Mesendoderm (in vitro differentiated cells): ENCODE measurements at regions not wholly inside any gene's neighbourhood (a gene's known extent, or its start where the extent isn't known, plus 50 kb on each side); places are given as distances from the start of the nearest gene placed in this dataset.

Source experiments
- DNase-seq: peaks from one replicate; pipeline ENCODE4 v3.0.0; 2013
- H2AK5ac ChIP-seq: 2 replicates; pipeline ENCODE4 v1.6.1; 2013; ENCODE audit warnings: low read length, inconsistent platforms
- H2BK120ac ChIP-seq: 2 replicates; pipeline ENCODE4 v1.6.1; 2013; ENCODE audit warnings: low read depth, mild to moderate bottlenecking, low read length, moderate library complexity, mixed read lengths
- H2BK15ac ChIP-seq: replicated peaks from 2 replicates; pipeline ENCODE4 v1.6.1; 2013; ENCODE audit warnings: low read depth, mild to moderate bottlenecking, moderate library complexity
- H2BK5ac ChIP-seq: 2 replicates; pipeline ENCODE4 v1.6.1; 2013; ENCODE audit warnings: low read length, inconsistent platforms
- H3K18ac ChIP-seq: 2 replicates; pipeline ENCODE4 v1.6.1; 2013; ENCODE audit warnings: mild to moderate bottlenecking, low read length, mixed read lengths
- H3K23ac ChIP-seq: one replicate; pipeline ENCODE4 v1.6.1; 2013; ENCODE audit warnings: low read length
- H3K27ac ChIP-seq: 2 replicates; pipeline ENCODE4 v1.5.1; 2013; ENCODE audit warnings: low read depth, mild to moderate bottlenecking, inconsistent platforms, low read length, moderate library complexity
- H3K27me3 ChIP-seq: 2 replicates; pipeline ENCODE4 v1.6.1; 2013; ENCODE audit warnings: low read length, control low read depth, mild to moderate bottlenecking, inconsistent platforms; ENCODE audit not compliant: insufficient read depth, poor library complexity
- H3K36me3 ChIP-seq: 2 replicates; pipeline ENCODE4 v1.6.1; 2013; ENCODE audit warnings: low read length, inconsistent platforms; ENCODE audit not compliant: control insufficient read depth, insufficient read depth
- H3K4ac ChIP-seq: one replicate; pipeline ENCODE4 v1.6.1; 2013; ENCODE audit warnings: low read depth, mild to moderate bottlenecking, low read length, moderate library complexity
- H3K4me1 ChIP-seq: 2 replicates; pipeline ENCODE4 v1.6.1; 2013; ENCODE audit warnings: low read depth, low read length, inconsistent platforms; ENCODE audit not compliant: control insufficient read depth
- H3K4me2 ChIP-seq: 2 replicates; pipeline ENCODE4 v1.6.1; 2013; ENCODE audit warnings: low read length
- H3K4me3 ChIP-seq: 2 replicates; pipeline ENCODE4 v1.5.1; 2013; ENCODE audit warnings: mild to moderate bottlenecking, low read length
- H3K56ac ChIP-seq: one replicate; pipeline ENCODE4 v1.6.1; 2013; ENCODE audit warnings: low read length
- H3K79me1 ChIP-seq: 2 replicates; pipeline ENCODE4 v1.6.1; 2013; ENCODE audit warnings: low read length, inconsistent platforms
- H3K79me2 ChIP-seq: 2 replicates; pipeline ENCODE4 v1.6.1; 2013; ENCODE audit warnings: mild to moderate bottlenecking, low read length; ENCODE audit not compliant: control insufficient read depth, insufficient read depth
- H3K9ac ChIP-seq: 2 replicates; pipeline ENCODE4 v1.6.1; 2013; ENCODE audit warnings: low read length, inconsistent platforms
- H4K5ac ChIP-seq: one replicate; pipeline ENCODE4 v1.6.1; 2013; ENCODE audit warnings: low read length
- H4K8ac ChIP-seq: one replicate; pipeline ENCODE4 v1.6.1; 2013; ENCODE audit warnings: low read depth, mild to moderate bottlenecking, control low read depth, low read length, moderate library complexity
- WGBS: extraction: QIAGEN DNeasy Blood & Tissue Kit; methylation state at CpG from one replicate; pipeline ENCODE4 v1.1.7; 2013; ENCODE audit warnings: low lambda C conversion rate, missing lambda C conversion rate; ENCODE audit not compliant: insufficient coverage; ENCODE audit errors: extremely low coverage; 5-methylcytosine and 5-hydroxymethylcytosine counted together

DNA sequence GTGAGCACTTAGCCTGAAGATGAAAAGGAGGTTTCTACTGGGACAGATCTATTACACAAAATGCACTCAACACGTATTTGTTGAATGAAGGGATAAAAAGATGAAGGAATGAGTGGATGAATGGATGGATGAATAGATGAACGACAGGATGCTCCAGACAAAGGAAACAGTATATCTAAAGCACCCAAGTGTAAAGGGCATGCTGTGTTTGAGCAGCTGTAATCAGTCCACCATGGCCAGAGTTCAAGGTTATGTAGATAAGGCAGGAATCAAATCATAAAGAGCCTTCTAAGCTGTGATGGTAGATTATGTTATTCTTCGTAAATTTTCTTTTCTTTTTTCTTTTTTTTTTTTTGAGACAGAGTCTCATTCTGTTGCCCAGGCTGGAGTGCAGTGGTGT lies 194.4 kb upstream of the FOXN2 start:
- H3K4me1 ChIP-seq, result no peaks in the 10 kb centered on the region
- no peak overlapping the region for H2BK120ac ChIP-seq
- H3K9ac ChIP-seq, result no peak overlapping the region
- H4K8ac ChIP-seq, result no peak overlapping the region
- H3K27me3 ChIP-seq, result no peaks in the 10 kb centered on the region
- no peak overlapping the region for H2BK5ac ChIP-seq
- H2BK15ac ChIP-seq, result no peak overlapping the region
- no peak overlapping the region for H3K4ac ChIP-seq
- no peaks in the 10 kb centered on the region for H3K79me1 ChIP-seq
- H3K56ac ChIP-seq, result no peak overlapping the region
- H3K36me3 ChIP-seq, result no peaks in the 10 kb centered on the region
- no peak overlapping the region for H3K27ac ChIP-seq
- H4K5ac ChIP-seq, result no peak overlapping the region
- H3K4me2 ChIP-seq, result no peak overlapping the region
- no peak overlapping the region for H2AK5ac ChIP-seq
- no peak for DNase-seq
- H3K18ac ChIP-seq, result no peak overlapping the region
- H3K23ac ChIP-seq, result no peak overlapping the region
- H3K4me3 ChIP-seq, result no peak overlapping the region
- H3K79me2 ChIP-seq, result no peaks in the 10 kb centered on the region
- no CpG with 5 or more reads among the region's 3 CpGs for WGBS

DNA sequence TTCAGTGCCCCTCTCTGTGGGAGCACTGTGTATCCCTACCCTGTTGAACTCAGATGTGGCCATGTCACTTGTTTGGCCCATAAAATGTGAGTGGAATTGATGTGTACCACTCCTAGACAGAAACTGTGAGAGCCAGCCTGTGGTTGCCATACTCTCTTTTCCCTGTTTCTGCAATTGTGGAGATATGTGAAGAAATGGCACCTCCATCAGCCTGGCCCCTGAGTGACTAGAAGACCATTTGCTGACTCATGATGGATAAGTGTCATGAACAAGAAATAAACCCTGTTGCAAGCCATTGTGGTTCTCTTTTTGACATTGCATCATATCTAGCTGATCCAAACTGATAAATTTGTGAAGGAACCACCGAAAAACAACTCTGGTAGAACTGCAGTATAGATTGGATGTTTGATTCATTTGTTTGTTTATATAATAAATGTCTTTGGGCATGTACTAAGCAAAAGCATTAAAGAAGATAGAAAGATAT lies 193.7 kb upstream of the FOXN2 start:
- no peak for DNase-seq
- no peaks in the 10 kb centered on the region for H3K4me1 ChIP-seq
- no peak overlapping the region for H3K18ac ChIP-seq
- H4K5ac ChIP-seq, result no peak overlapping the region
- H2AK5ac ChIP-seq, result no peak overlapping the region
- H2BK5ac ChIP-seq, result no peak overlapping the region
- H3K4me2 ChIP-seq, result no peak overlapping the region
- H3K56ac ChIP-seq, result no peak overlapping the region
- no peak overlapping the region for H3K23ac ChIP-seq
- H3K9ac ChIP-seq, result no peak overlapping the region
- no peak overlapping the region for H3K4me3 ChIP-seq
- H3K79me2 ChIP-seq, result no peaks in the 10 kb centered on the region
- H3K27ac ChIP-seq, result no peak overlapping the region
- no peak overlapping the region for H4K8ac ChIP-seq
- H3K27me3 ChIP-seq, result no peaks in the 10 kb centered on the region
- H2BK15ac ChIP-seq, result no peak overlapping the region
- H2BK120ac ChIP-seq, result no peak overlapping the region
- H3K36me3 ChIP-seq, result no peaks in the 10 kb centered on the region
- H3K4ac ChIP-seq, result no peak overlapping the region
- no CpG with 5 or more reads among the region's 1 CpG for WGBS
- H3K79me1 ChIP-seq, result no peaks in the 10 kb centered on the region

DNA sequence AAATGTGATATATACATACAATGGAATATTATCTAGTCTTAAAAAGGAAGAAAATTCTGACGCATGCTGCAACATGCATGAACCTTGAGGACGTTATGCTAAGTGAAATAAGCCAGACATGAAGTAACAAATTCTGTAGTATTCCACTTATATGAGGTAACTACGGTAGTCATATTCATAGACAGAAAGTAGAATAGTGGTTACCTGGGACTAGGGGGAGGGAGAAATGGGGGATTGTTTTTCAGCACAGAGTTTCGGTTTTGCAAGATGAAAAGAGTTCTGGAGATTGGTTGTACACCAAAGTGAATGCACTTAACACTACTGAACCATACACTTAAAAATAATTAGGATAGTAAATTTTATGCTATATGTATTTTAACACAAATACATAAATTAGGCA lies 192.3 kb upstream of the FOXN2 start:
- no peak overlapping the region for H3K9ac ChIP-seq
- H3K23ac ChIP-seq, result no peak overlapping the region
- no peak overlapping the region for H2BK15ac ChIP-seq
- no peaks in the 10 kb centered on the region for H3K79me1 ChIP-seq
- H3K56ac ChIP-seq, result no peak overlapping the region
- no peaks in the 10 kb centered on the region for H3K4me1 ChIP-seq
- no peak overlapping the region for H3K27ac ChIP-seq
- H3K4me3 ChIP-seq, result no peak overlapping the region
- no peaks in the 10 kb centered on the region for H3K27me3 ChIP-seq
- no peaks in the 10 kb centered on the region for H3K79me2 ChIP-seq
- no peak overlapping the region for H4K8ac ChIP-seq
- H3K4ac ChIP-seq, result no peak overlapping the region
- H3K4me2 ChIP-seq, result no peak overlapping the region
- no peak overlapping the region for H3K18ac ChIP-seq
- no CpG with 5 or more reads among the region's 4 CpGs for WGBS
- no peak overlapping the region for H2BK5ac ChIP-seq
- H2AK5ac ChIP-seq, result no peak overlapping the region
- no peak overlapping the region for H4K5ac ChIP-seq
- H2BK120ac ChIP-seq, result no peak overlapping the region
- DNase-seq, result no peak
- no peaks in the 10 kb centered on the region for H3K36me3 ChIP-seq

DNA sequence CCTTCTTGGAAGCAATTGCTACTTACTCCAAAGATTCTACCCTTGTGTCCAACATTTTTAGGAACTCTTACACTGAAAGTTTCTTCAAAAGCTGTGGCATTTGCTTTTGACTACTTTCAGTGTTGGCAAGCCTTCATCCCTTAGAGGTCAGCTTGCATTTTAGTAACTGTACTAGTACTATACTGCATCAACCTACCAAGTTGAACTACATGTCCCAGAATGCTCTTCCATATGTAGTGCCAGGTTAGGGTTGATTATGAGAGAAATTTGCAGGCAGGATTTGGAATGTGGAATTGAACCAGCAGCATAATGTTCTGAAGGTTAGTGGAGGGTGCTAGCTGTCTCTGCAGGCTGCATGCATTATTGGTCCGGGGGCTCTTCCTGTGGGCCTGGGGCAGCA lies 189.9 kb upstream of the FOXN2 start:
- Histone ChIP-seq H3K9ac (no peak overlapping the region), H2BK120ac (no peak overlapping the region), H2AK5ac (no peak overlapping the region), H3K27ac (no peak overlapping the region), H3K23ac (no peak overlapping the region), H2BK5ac (no peak overlapping the region), H3K79me2 (no peaks in the 10 kb centered on the region), H3K56ac (no peak overlapping the region), H3K4me2 (no peak overlapping the region), H4K5ac (no peak overlapping the region), H3K36me3 (no peaks in the 10 kb centered on the region), H3K18ac (no peak overlapping the region), H4K8ac (no peak overlapping the region), H3K79me1 (no peaks in the 10 kb centered on the region), H3K4me1 (no peaks in the 10 kb centered on the region), H3K4me3 (no peak overlapping the region), H2BK15ac (no peak overlapping the region), H3K4ac (no peak overlapping the region), H3K27me3 (no peaks in the 10 kb centered on the region)
- DNase-seq, result no peak
- no CpG with 5 or more reads among the region's 1 CpG for WGBS

DNA sequence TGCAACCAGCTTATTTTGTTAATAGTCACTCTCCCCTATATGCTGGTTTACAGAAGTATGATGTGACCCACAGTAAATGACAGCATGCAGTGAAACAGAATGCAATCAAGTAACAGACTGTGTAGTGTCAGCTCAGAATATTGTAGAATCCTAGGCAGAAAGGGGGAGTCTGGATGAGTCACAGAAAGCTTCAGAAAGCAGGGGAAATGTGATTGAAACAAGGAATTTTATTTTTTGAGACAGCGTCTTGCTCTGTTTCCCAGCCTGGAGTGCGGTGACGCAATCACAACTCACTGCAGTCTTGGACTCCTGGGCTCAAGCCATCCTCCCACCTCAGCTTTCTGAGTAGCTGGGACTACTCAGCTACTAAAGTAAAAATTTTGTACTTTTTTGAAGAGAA lies 188.3 kb upstream of the FOXN2 start:
- Histone ChIP-seq H2BK120ac (no peak overlapping the region), H3K27me3 (no peaks in the 10 kb centered on the region), H3K4me3 (no peak overlapping the region), H3K23ac (no peak overlapping the region), H4K5ac (no peak overlapping the region), H3K79me1 (no peaks in the 10 kb centered on the region), H3K79me2 (no peaks in the 10 kb centered on the region), H3K4me1 (no peaks in the 10 kb centered on the region), H3K27ac (no peak overlapping the region), H2AK5ac (no peak overlapping the region), H2BK5ac (no peak overlapping the region), H3K36me3 (no peaks in the 10 kb centered on the region), H3K56ac (no peak overlapping the region), H4K8ac (no peak overlapping the region), H3K18ac (no peak overlapping the region), H3K4ac (no peak overlapping the region), H2BK15ac (no peak overlapping the region), H3K4me2 (no peak overlapping the region), H3K9ac (no peak overlapping the region)
- no CpG with 5 or more reads among the region's 3 CpGs for WGBS
- DNase-seq, result no peak

DNA sequence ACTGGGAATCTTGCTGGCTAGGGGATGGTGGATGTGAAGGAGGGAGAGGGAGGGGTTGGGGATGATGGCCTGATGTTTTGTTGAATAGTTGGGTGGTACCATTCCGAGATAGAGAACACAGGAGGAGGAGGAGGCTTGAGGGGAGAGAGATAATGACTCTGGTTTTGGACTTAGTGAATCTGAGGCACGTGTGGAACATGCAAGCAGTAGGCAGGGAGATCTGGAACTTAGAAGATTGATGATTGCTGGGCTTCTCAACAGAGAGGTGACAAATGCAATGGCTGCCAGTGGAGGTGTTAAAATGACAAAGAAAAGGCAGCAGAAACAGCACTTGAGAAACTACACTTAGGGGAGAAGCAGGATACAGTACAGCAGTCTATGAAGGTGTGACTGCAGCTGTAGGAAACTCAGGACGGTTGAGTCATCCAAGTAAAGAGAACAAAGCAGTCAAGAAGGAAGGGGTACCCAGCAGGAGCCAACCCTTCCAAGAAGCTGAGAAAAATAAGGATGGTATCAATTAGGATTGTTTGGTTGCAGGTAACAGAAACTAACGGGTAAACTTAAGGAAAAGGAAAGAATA lies 186.8 kb upstream of the FOXN2 start:
- H4K5ac ChIP-seq, result no peak overlapping the region
- no peak overlapping the region for H3K4me2 ChIP-seq
- H2BK5ac ChIP-seq, result no peak overlapping the region
- H3K4ac ChIP-seq, result no peak overlapping the region
- H3K79me1 ChIP-seq, result no peaks in the 10 kb centered on the region
- H3K23ac ChIP-seq, result no peak overlapping the region
- no peak overlapping the region for H3K18ac ChIP-seq
- H3K27ac ChIP-seq, result no peak overlapping the region
- H3K56ac ChIP-seq, result no peak overlapping the region
- H3K36me3 ChIP-seq, result no peaks in the 10 kb centered on the region
- H2BK15ac ChIP-seq, result no peak overlapping the region
- H3K4me3 ChIP-seq, result no peak overlapping the region
- no peak for DNase-seq
- no peak overlapping the region for H4K8ac ChIP-seq
- no peak overlapping the region for H3K9ac ChIP-seq
- H3K4me1 ChIP-seq, result no peaks in the 10 kb centered on the region
- no CpG with 5 or more reads among the region's 4 CpGs for WGBS
- H3K27me3 ChIP-seq, result no peaks in the 10 kb centered on the region
- H2BK120ac ChIP-seq, result no peak overlapping the region
- H3K79me2 ChIP-seq, result no peaks in the 10 kb centered on the region
- no peak overlapping the region for H2AK5ac ChIP-seq
